Inflammatory macrophage treated with lipopolysaccharide for 1 hour (primary cell): ENCODE measurements at regions not wholly inside any gene's neighbourhood (a gene's known extent, or its start where the extent isn't known, plus 50 kb on each side); places are given as distances from the start of the nearest gene placed in this dataset.

Experiments used
- DNase-seq, 2 donors: peaks; one replicate each; pipeline ENCODE4 v3.0.0-alpha.2; 2020 to 2022

- no peak for DNase-seq
Measured at GRCh38 chr16:18050777-18051176, 285.8 kb downstream of the NPIPA8 start.

DNA sequence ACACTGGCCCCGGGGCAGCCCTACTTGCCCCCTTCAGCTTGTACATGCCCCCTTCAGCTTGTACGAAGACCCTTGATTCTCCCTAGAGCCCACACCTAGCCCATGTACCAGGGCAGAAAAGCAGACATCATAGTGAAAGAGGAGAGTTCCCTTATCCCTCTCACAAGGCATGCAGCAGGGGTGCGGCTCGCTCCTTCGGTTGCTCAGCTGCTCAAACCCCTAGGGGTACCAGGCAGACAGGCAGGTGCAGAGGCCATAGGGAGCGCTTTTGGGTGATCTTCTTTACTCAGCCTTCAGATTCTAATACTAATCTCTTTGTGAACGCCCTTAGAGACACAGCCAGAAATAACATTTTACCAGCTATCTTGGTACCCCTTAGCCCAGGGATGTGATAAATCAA lies 286.3 kb downstream of the NPIPA8 start:
- no peak for DNase-seq

- DNase-seq: no peak
Measured at GRCh38 chr16:18049547-18050133, 286.9 kb downstream of the NPIPA8 start.

DNA sequence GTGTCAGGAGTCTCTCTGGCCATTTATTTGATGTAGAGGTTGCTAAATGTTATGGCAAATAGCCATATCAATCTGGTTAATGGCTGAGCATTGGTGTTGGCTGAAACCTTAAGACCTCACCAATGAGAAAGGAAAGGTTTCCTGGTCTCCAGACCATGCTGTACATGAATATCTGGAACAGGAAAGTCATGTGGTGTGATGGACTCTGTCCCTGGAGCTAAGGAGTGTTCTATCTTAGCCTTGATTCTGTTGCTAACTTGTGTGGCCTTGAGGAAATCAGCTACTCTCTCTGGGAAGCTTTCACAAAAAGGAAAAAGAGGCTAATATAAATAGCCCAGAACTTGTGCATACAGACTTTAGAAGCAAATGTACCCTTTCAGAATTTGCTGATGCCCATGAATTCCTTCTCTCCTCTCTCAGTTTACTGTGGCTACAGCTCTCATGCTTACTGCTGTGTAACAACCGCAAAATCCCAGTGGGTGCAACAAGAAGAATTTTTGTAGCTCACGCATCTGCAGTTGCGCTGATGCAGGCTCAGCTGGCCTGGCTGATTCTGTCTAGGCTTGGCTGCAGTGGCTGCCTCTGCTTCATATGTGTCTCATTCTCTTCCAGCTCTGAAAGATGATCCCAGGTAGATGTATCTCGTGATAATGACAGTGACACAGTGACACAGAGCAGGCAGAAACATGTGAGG lies 287.5 kb downstream of the NPIPA8 start:
- no peak for DNase-seq

GRCh38 chr16:18047761-18048160 lies 288.8 kb downstream of the NPIPA8 start:
- no peak for DNase-seq

- DNase-seq: no peak
Measured at GRCh38 chr16:18045356-18045755, 291.2 kb downstream of the NPIPA8 start.

DNA sequence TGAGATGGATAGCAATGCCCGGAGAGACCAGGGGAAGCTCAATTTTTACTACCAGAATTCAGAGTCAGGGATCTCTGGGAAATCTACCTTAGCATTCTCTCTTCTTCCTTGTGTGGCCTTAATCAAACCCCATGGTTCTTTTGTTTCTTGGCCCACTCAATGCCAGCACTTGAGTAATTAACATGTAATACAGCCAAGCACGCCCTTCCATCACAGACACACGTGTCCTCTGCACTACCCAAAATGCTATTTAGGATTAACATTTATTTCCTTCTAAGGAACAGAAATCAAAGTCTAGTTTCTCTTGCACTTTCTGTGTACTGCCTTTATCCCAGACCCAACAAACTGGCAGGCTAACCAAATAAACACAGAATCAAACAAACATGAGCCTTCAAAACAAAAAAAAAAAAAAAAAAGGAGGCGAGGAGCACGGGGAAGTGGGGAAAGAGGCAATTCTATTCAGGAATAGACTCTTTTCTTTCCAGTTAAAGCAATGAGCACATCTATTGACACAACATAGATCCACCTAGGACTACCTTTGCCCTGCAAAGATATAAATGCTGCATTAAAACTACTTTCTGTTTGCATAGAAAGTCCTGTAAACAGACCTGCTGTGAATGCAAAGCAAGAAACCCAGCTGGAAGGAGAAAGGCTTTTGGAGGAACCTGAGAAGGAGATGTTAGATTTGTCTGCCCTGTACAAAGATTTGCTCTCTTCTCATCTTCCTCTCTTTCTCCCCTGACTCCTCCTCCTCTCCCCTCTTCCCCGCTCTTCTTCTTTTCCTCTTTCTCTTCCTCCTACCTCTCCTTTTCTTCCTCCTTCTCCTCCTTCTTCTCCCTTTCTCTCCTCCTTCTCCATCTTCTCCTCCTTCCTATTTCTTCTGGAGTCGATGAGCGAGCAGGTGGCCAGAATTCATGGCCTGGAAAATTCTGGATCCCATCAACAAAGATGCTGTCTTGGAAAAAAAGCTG lies 294.4 kb downstream of the NPIPA8 start:
- no peak for DNase-seq

DNA sequence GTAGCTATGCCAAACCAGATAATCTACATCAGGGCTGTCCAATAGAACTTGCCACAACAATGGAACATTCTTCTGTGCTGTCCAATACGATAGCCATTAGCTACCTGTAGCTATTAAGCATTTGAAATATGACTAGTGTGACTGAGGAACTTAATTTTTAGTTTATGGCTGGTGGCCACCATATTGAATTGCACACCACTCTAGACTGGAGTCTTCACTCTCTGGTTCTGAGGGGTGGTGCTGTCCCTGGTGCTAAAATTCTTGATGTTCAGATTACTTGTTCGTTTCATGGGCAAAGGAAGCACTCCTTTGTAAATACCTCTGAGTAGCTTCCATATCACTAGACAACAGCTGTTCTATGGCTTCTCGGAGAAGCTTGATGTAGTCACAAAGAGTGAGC lies 296.6 kb downstream of the NPIPA8 start:
- DNase-seq: no peak

DNA sequence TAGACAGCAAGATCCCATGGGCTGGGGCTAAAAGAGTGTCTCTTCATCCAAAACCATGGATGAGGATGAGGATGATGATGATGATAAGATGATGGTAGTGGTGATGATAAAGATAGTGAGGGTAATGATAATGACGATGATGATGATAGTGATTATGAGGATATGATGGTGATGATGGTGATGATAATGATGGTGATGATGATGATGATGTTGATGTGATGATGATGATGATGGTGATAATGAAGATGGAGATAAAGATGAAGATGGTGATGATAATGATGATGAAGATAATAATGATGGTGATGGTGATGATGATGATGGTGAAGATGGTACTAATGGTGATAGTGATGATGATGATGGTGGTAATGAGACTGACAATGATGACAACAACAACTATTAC lies 299.5 kb downstream of the NPIPA8 start:
- no peak for DNase-seq

DNA sequence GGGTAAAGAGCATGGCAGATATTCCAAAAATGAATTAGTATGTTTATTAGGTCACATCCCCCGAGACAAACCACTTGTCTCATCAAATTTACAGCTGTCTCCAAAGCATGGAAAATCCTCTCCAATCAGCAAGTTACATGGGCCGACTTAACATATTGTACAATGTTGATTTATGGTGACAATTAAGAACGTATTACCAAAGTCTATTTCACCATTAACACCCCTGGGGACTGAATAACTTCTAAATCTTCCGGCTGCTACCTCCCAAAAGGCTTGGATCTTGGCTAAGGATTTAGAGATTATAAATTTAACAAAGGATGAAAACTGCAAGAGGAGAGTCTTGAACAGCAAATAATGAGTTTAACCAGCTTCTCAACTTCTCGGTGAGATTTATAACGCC lies 311.9 kb downstream of the NPIPA8 start:
- DNase-seq: no peak

- DNase-seq: no peak
Measured at GRCh38 chr16:18018376-18018775, 318.2 kb downstream of the NPIPA8 start.

DNA sequence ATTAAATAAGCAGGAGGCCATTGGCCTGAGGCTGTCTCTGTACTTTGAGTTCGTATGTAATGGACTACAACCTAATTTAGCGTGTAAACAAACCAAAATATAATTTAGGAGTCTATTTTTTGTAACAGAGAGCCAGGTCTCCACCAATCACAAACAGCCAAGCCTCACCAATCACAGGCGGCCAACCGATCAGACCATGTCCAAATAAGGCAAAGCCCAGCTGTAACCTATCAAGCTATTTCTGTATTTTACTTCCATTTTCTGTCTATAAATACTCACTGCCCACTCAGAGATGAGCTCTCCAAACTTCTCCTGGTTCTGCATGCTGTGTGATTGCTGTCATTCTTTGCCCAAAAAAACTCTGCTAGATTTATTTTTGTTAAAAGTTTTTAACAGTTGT lies 322.7 kb downstream of the NPIPA8 start:
- DNase-seq: peak in 1 of 2 donors; percentile 1

DNA sequence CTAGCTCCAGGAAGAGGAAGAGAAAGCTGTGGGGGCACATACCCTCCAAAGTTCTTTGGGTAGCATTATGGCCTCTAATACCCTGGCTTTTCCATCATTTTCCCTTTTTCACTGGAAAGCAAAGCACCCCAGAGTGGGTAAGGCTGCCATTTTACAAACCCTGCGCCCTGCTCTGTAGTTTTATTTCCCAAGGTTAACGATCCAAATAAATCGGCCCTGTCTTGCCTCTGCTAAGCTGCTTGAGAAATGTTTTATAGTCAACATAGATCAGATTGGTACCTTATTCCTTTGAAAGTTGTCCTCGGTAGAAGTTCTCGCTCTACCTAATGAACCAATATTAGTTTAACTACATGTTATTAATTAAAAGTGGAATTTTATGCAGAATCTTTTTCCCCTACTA lies 328.2 kb downstream of the NPIPA8 start:
- no peak for DNase-seq

GRCh38 chr16:18003033-18003432 lies 333.5 kb downstream of the NPIPA8 start:
- no peak for DNase-seq

DNA sequence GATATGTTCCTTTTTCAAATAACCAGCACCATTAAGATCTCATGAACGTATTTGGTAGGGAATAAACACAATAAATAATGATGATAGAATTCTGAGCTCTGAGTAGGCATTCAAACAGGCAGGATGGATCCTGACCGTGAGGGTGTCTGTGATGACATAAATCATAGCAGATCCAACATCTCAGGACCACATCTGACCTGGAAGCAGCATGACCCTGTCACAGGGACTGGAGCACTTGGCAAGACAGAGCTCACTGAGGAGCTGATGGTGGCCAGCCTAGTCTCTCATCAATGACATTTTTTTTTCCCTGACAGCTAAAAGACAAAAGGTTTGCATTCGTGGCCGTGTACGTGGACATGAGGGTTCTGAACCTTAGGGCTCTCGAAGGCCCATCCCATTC lies 337.5 kb downstream of the NPIPA8 start:
- no peak for DNase-seq

DNA sequence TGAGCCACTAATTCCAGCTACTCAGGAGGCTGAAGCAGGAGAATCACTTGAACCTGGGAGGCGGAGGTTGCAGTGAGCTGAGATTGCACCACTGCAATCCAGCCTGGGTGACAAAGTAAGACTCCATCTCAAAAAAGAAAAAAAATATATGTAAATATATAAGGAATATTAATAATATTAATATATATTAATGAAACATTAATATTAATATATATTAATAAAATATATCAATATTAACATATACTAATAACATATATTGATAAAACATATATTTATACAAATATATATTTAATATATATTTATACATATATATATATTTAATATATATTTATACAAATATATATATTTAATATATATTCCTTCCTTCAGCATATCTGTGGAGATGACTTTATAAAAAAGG lies 338.0 kb downstream of the NPIPA8 start:
- no peak for DNase-seq

GRCh38 chr16:17994027-17994426 lies 342.5 kb downstream of the NPIPA8 start:
- no peak for DNase-seq

- DNase-seq: no peak
Measured at GRCh38 chr16:17992416-17992815, 344.1 kb downstream of the NPIPA8 start.

DNA sequence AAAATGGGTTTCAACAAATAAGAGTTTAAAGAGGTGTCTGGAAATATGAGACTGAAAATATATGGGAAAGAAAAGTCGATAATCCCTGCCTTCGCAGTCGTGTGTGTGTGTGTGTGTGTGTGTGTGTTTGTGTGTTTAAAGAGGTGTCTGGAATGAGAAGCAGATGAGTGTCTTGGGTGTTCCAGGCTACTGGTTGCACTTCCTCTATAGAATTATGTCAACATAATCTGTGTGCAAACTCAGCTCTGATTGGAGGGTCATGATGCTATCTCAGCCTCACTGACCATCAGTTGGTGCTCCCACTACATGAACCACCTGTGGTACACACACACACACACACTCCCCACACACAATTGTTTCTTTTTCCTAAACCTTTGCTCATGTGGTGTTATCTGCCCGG lies 347.3 kb downstream of the NPIPA8 start:
- DNase-seq: no peak

GRCh38 chr16:17988839-17989238 lies 347.7 kb downstream of the NPIPA8 start:
- no peak for DNase-seq

DNA sequence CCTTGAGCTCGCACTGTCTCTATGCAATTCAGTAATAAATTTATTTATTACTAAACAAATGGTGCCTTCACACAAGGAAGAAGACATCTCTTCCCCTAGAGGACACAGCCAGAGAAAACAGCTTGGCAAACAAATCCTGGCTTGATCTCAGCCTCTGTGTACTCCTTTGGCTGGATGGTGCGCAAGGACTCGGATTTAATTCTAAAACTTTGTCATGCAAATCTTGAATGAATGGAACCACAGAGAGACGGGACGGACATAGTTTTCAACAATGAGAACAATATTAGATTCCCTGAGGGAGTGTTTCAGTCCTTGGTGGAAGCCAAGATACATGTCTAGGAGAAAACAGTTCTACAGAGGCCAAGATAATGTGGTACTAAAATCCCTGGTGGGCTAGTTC lies 349.5 kb downstream of the NPIPA8 start:
- no peak for DNase-seq

- DNase-seq: no peak
Measured at GRCh38 chr16:17984810-17985209, 351.7 kb downstream of the NPIPA8 start.

- no peak for DNase-seq
Measured at GRCh38 chr16:17983847-17984639, 352.5 kb downstream of the NPIPA8 start.
